HCT116 (cell line): ENCODE measurements at regions not wholly inside any gene's neighbourhood (a gene's known extent, or its start where the extent isn't known, plus 50 kb on each side); places are given as distances from the start of the nearest gene placed in this dataset.

ENCODE experiments used
- ATAC-seq: fragments of 200-7000 bp; cut with Tn5 transposase; 2 replicates; pipeline ENCODE4 v1.9.1; 2020; ENCODE audit warnings: mild to moderate bottlenecking, moderate library complexity
- BruUV-seq: library from RNA; stranded (reverse); fragments of 400-500 nt; replicated peaks from 2 replicates; lab custom pipeline; 2021; lab: Mats Ljungman, UMichigan
- CTCF ChIA-PET: fragments of 300-600 bp; sonication (Branson Sonifier 250); formaldehyde crosslinking; loops from one replicate; lab custom pipeline; 2021; ENCODE audit warnings: antibody characterized with exemption; lab: Charles Lee
- POLR2A ChIA-PET: fragments of 300-600, 350-600 bp; sonication (Branson Sonifier 250); formaldehyde crosslinking; loops from one replicate; lab custom pipeline; 2021; ENCODE audit warnings: antibody characterized with exemption; lab: Charles Lee
- RAD21 ChIA-PET, 2 experiments: fragments of 300-600 bp; sonication (Branson Sonifier 250); formaldehyde crosslinking; loops; one replicate each; lab custom pipeline; 2023; ENCODE audit warnings: low total read pairs in 2 of 2; ENCODE audit not compliant: uncharacterized antibody in 2 of 2, unreplicated experiment in 2 of 2, low non-redundant PET in 1 of 2; lab: Charles Lee
- DNase-seq: peaks from one replicate; pipeline ENCODE4 v3.0.0-alpha.2; 2010; ENCODE audit warnings: low read depth, low spot score
- H2AFZ ChIP-seq: fragments of 200-600 bp; shearing (Covaris generic), sonication (generic); 2 replicates; pipeline ENCODE4 v1.6.1; 2017; ENCODE audit warnings: low read depth, mixed run types, mixed read lengths, antibody characterized with exemption, low read length; ENCODE audit not compliant: poor library complexity, severe bottlenecking
- H3K27ac ChIP-seq: 2 replicates; pipeline ENCODE4 v1.5.1; 2012; ENCODE audit warnings: low read depth, low read length
- H3K27me3 ChIP-seq: fragments of 200-600 bp; sonication (generic); 2 replicates; pipeline ENCODE4 v1.6.1; 2016; ENCODE audit warnings: mixed run types, low read length, mixed read lengths; ENCODE audit not compliant: insufficient read depth
- H3K36me3 ChIP-seq, 2 experiments: fragments of 200-500 bp in 1 of 2; fragments of 200-600 bp in 1 of 2; sonication (Bioruptor generic) in 1 of 2; sonication (generic) in 1 of 2; 2 replicates each; pipeline versions ENCODE4 v1.5.1 to v1.6.1; 2014 to 2016; ENCODE audit warnings: low read length in 2 of 2, inconsistent platforms in 1 of 2, mixed read lengths in 1 of 2, mixed run types in 1 of 2; ENCODE audit not compliant: insufficient read depth in 2 of 2, control insufficient read depth in 1 of 2
- H3K4me1 ChIP-seq, 2 experiments: fragments of 200-600 bp in 1 of 2; sonication (generic) in 1 of 2; 2 replicates each; pipeline versions ENCODE4 v1.5.1 to v1.6.1; 2012 to 2017; ENCODE audit warnings: low read length in 2 of 2, inconsistent platforms in 1 of 2, mild to moderate bottlenecking in 1 of 2, mixed read lengths in 1 of 2, mixed run types in 1 of 2, moderate library complexity in 1 of 2; ENCODE audit not compliant: insufficient read depth in 2 of 2, control insufficient read depth in 1 of 2
- H3K4me2 ChIP-seq: fragments of 200-600 bp; sonication (generic); 2 replicates; pipeline ENCODE4 v1.6.1; 2017; ENCODE audit warnings: mixed run types, low read length, mixed read lengths
- H3K4me3 ChIP-seq, 2 experiments: fragments of 200-600 bp in 1 of 2; sonication (generic) in 1 of 2; replicated peaks in 1 of 2; 2 replicates each; pipeline ENCODE4 v1.5.1; 2011 to 2016; ENCODE audit warnings: low read length in 2 of 2, control low read depth in 1 of 2, low read depth in 1 of 2, mild to moderate bottlenecking in 1 of 2, mixed read lengths in 1 of 2, mixed run types in 1 of 2
- H3K79me2 ChIP-seq: fragments of 200-600 bp; sonication (generic); 2 replicates; pipeline ENCODE4 v1.6.1; 2017; ENCODE audit warnings: mild to moderate bottlenecking, mixed run types, low read length, moderate library complexity, mixed read lengths; ENCODE audit not compliant: insufficient read depth
- H3K9ac ChIP-seq: fragments of 200-600 bp; sonication (generic); 2 replicates; pipeline ENCODE4 v1.6.1; 2016; ENCODE audit warnings: low read length, mixed read lengths
- H3K9me2 ChIP-seq: fragments of 200-600 bp; sonication (generic), shearing (Covaris generic); 2 replicates; pipeline ENCODE4 v1.6.1; 2017; ENCODE audit warnings: mixed run types, mild to moderate bottlenecking, moderate library complexity; ENCODE audit not compliant: insufficient read depth
- H3K9me3 ChIP-seq, 2 experiments: fragments of 200-500 bp in 1 of 2; fragments of 200-600 bp in 1 of 2; sonication (Bioruptor generic) in 1 of 2; sonication (generic) in 1 of 2; 2 replicates each; pipeline ENCODE4 v1.6.1; 2014 to 2017; ENCODE audit warnings: low read length in 2 of 2, mixed read lengths in 2 of 2, inconsistent platforms in 1 of 2, low read depth in 1 of 2, mild to moderate bottlenecking in 1 of 2, mixed run types in 1 of 2, moderate library complexity in 1 of 2; ENCODE audit not compliant: control insufficient read depth in 1 of 2, insufficient read depth in 1 of 2
- H4K20me1 ChIP-seq: fragments of 200-600 bp; sonication (generic), shearing (Covaris generic); 2 replicates; pipeline ENCODE4 v1.6.1; 2017; ENCODE audit warnings: mixed run types, mild to moderate bottlenecking, moderate library complexity; ENCODE audit not compliant: insufficient read depth
- ATF3 ChIP-seq: IDR thresholded peaks from 2 replicates; pipeline ENCODE4 v1.6.1; 2012
- CEBPB ChIP-seq: IDR thresholded peaks from 2 replicates; pipeline ENCODE4 v1.6.1; 2012; ENCODE audit warnings: low read depth
- EGR1 ChIP-seq: IDR thresholded peaks from 2 replicates; pipeline ENCODE4 v1.6.1; 2012; ENCODE audit warnings: low read depth
- ELF1 ChIP-seq: IDR thresholded peaks from 2 replicates; pipeline ENCODE4 v1.6.1; 2012; ENCODE audit warnings: low read depth, borderline replicate concordance
- JUND ChIP-seq: IDR thresholded peaks from 2 replicates; pipeline ENCODE4 v1.6.1; 2012
- MAX ChIP-seq: IDR thresholded peaks from 2 replicates; pipeline ENCODE4 v1.6.1; 2012
- POLR2A ChIP-seq: IDR thresholded peaks from 2 replicates; pipeline ENCODE4 v1.7.0; 2011; ENCODE audit warnings: borderline replicate concordance; ENCODE audit not compliant: insufficient read depth, insufficient read length; ENCODE audit errors: extremely low read depth
- RAD21 ChIP-seq: IDR thresholded peaks from 2 replicates; pipeline ENCODE4 v1.6.1; 2012; ENCODE audit warnings: low read depth, mild to moderate bottlenecking
- REST ChIP-seq: IDR thresholded peaks from 2 replicates; pipeline ENCODE4 v1.6.1; 2012; ENCODE audit warnings: low read depth
- SIN3A ChIP-seq: IDR thresholded peaks from 2 replicates; pipeline ENCODE4 v1.6.1; 2012; ENCODE audit warnings: low read depth
- SP1 ChIP-seq: IDR thresholded peaks from 2 replicates; pipeline ENCODE4 v1.6.1; 2012; ENCODE audit warnings: low read depth
- SRF ChIP-seq: IDR thresholded peaks from 2 replicates; pipeline ENCODE4 v1.6.1; 2012; ENCODE audit warnings: low read depth
- YY1 ChIP-seq: IDR thresholded peaks from 2 replicates; pipeline ENCODE4 v1.6.1; 2011; ENCODE audit warnings: low read length, low read depth, moderate library complexity, mild to moderate bottlenecking; ENCODE audit not compliant: insufficient replicate concordance; ENCODE audit errors: extremely low read depth
- ZBTB33 ChIP-seq: IDR thresholded peaks from 2 replicates; pipeline ENCODE4 v1.6.1; 2011; ENCODE audit warnings: mild to moderate bottlenecking, low read length, moderate library complexity; ENCODE audit not compliant: insufficient replicate concordance; ENCODE audit errors: extremely low read depth
- ZFX ChIP-seq: fragments of 450-650 bp; IDR thresholded peaks from 2 replicates; pipeline ENCODE4 v1.6.1; 2017
- ZNF274 ChIP-seq: fragments of 200-500 bp; sonication (Bioruptor generic); IDR thresholded peaks from 2 replicates; pipeline ENCODE4 v1.6.1; 2014; ENCODE audit warnings: mild to moderate bottlenecking, low read depth, low read length, inconsistent platforms
- intact Hi-C: fragments of 100-400 bp; cut with micrococcal nuclease; formaldehyde crosslinking; loops from 2 replicates; pipeline ENCODE4 v1.10.0; 2022

- CTCF ChIA-PET: no interaction called here
- ATAC-seq (no peak), DNase-seq (no peak)
- Histone ChIP-seq H3K36me3 (no peaks in the 10 kb centered on the region), H2AFZ (no peak overlapping the region), H3K9me3 (peaks cover 3 to 11% of the 10 kb centered on the region in 2 experiments; a peak in 2 of 4 replicates), H3K9me2 (no peaks in the 10 kb centered on the region), H3K4me2 (no peak overlapping the region), H3K9ac (no peak overlapping the region), H3K27me3 (no peaks in the 10 kb centered on the region), H3K27ac (no peak overlapping the region), H3K4me1 (no peaks in the 10 kb centered on the region), H4K20me1 (no peaks in the 10 kb centered on the region), H3K4me3 (no peak overlapping the region), H3K79me2 (no peaks in the 10 kb centered on the region)
- intact Hi-C loops: no loop called here
- RAD21 ChIA-PET: no interaction called here
- POLR2A ChIA-PET: no interaction called here
- TF ChIP-seq ELF1: no peak
- TF ChIP-seq ATF3: no peak
- TF ChIP-seq MAX: no peak
- BruUV-seq: no TSS peak
These were observed 1322.3 kb downstream of the UQCRFS1 start for GRCh38 chr19:27890696-27891095.

- H3K79me2 ChIP-seq: no peaks in the 10 kb centered on the region
- H3K27me3 ChIP-seq: no peaks in the 10 kb centered on the region
- H3K9ac ChIP-seq: no peak overlapping the region
- H3K9me3 ChIP-seq: peaks cover 3 to 11% of the 10 kb centered on the region in 2 experiments; a peak in 2 of 4 replicates
- H3K9me2 ChIP-seq: no peaks in the 10 kb centered on the region
- H4K20me1 ChIP-seq: no peaks in the 10 kb centered on the region
- BruUV-seq: no TSS peak
- no peaks in the 10 kb centered on the region for H3K4me1 ChIP-seq
- no peak for ATAC-seq
- no peak overlapping the region for H3K27ac ChIP-seq
- TF ChIP-seq ZBTB33 (no peak), YY1 (no peak), ZFX (no peak), SIN3A (no peak), MAX (no peak), REST (no peak), ZNF274 (no peak), CEBPB (no peak), ATF3 (no peak), JUND (no peak), POLR2A (no peak), SRF (no peak), RAD21 (no peak), EGR1 (no peak), SP1 (no peak)
- ChIA-PET RAD21 (no interaction called here), CTCF (no interaction called here), POLR2A (no interaction called here)
- H2AFZ ChIP-seq: no peak overlapping the region
- H3K4me2 ChIP-seq: no peak overlapping the region
- no peak overlapping the region for H3K4me3 ChIP-seq
- intact Hi-C loops: no loop called here
- no peaks in the 10 kb centered on the region for H3K36me3 ChIP-seq
- DNase-seq: no peak
These were observed 1322.7 kb downstream of the UQCRFS1 start for GRCh38 chr19:27890206-27890605.
